ENCODE measurements at regions not wholly inside any gene's neighbourhood (a gene's known extent, or its start where the extent isn't known, plus 50 kb on each side); places are given as distances from the start of the nearest gene placed in this dataset.

GRCh38 chr11:104325093-104325492 lies 161.1 kb upstream of the PDGFD start:
- no peaks in the 10 kb centered on the region for H3K9me3 ChIP-seq (ENCODE audit: control insufficient read depth in 2 of 2, low read length in 2 of 2)
- no peak overlapping the region for H3K4me3 ChIP-seq (ENCODE audit: low read length in 2 of 2)
- no peak overlapping the region for H3K9ac ChIP-seq (ENCODE audit: low read length in 2 of 2)
- H3K27ac ChIP-seq (ENCODE audit: low read length) = no peak overlapping the region
- no peaks in the 10 kb centered on the region for H3K4me1 ChIP-seq (ENCODE audit: control insufficient read depth, insufficient read depth, low read length)
- no peaks in the 10 kb centered on the region for H3K27me3 ChIP-seq (ENCODE audit: control insufficient read depth in 1 of 2, insufficient read depth in 2 of 2, low read length in 2 of 2)
- H3K36me3 ChIP-seq (ENCODE audit: control insufficient read depth in 2 of 2, insufficient read depth in 2 of 2, low read length in 2 of 2) = no peaks in the 10 kb centered on the region

- H3K4me3 ChIP-seq (ENCODE audit: low read length in 2 of 2) = no peak overlapping the region
- no peak overlapping the region for H3K27ac ChIP-seq (ENCODE audit: low read length)
- H3K36me3 ChIP-seq (ENCODE audit: control insufficient read depth in 2 of 2, insufficient read depth in 2 of 2, low read length in 2 of 2) = no peaks in the 10 kb centered on the region
- no peak overlapping the region for H3K9ac ChIP-seq (ENCODE audit: low read length in 2 of 2)
- no peaks in the 10 kb centered on the region for H3K9me3 ChIP-seq (ENCODE audit: control insufficient read depth in 2 of 2, low read length in 2 of 2)
- H3K27me3 ChIP-seq (ENCODE audit: control insufficient read depth in 1 of 2, insufficient read depth in 2 of 2, low read length in 2 of 2) = no peaks in the 10 kb centered on the region
- H3K4me1 ChIP-seq (ENCODE audit: control insufficient read depth, insufficient read depth, low read length) = no peaks in the 10 kb centered on the region
Measured at GRCh38 chr11:104324276-104324675, 160.3 kb upstream of the PDGFD start.

GRCh38 chr11:104323841-104324240 lies 159.9 kb upstream of the PDGFD start:
- no peaks in the 10 kb centered on the region for H3K27me3 ChIP-seq (ENCODE audit: control insufficient read depth in 1 of 2, insufficient read depth in 2 of 2, low read length in 2 of 2)

GRCh38 chr11:104322696-104323095 lies 158.7 kb upstream of the PDGFD start:
- Histone ChIP-seq H3K9ac (ENCODE audit: low read length in 2 of 2) (no peak overlapping the region), H3K9me3 (ENCODE audit: control insufficient read depth in 2 of 2, low read length in 2 of 2) (no peaks in the 10 kb centered on the region), H3K27me3 (ENCODE audit: control insufficient read depth in 1 of 2, insufficient read depth in 2 of 2, low read length in 2 of 2) (no peaks in the 10 kb centered on the region), H3K4me1 (ENCODE audit: control insufficient read depth, insufficient read depth, low read length) (no peaks in the 10 kb centered on the region), H3K36me3 (ENCODE audit: control insufficient read depth in 2 of 2, insufficient read depth in 2 of 2, low read length in 2 of 2) (no peaks in the 10 kb centered on the region), H3K4me3 (ENCODE audit: low read length in 2 of 2) (no peak overlapping the region), H3K27ac (ENCODE audit: low read length) (no peak overlapping the region)

More at GRCh38 chr11:104323841-104324240, 159.9 kb upstream of the PDGFD start:
- H3K4me1 ChIP-seq (ENCODE audit: control insufficient read depth, insufficient read depth, low read length) = no peaks in the 10 kb centered on the region
- no peaks in the 10 kb centered on the region for H3K9me3 ChIP-seq (ENCODE audit: control insufficient read depth in 2 of 2, low read length in 2 of 2)
- no peak overlapping the region for H3K9ac ChIP-seq (ENCODE audit: low read length in 2 of 2)
- no peak overlapping the region for H3K4me3 ChIP-seq (ENCODE audit: low read length in 2 of 2)
- no peak overlapping the region for H3K27ac ChIP-seq (ENCODE audit: low read length)
- H3K36me3 ChIP-seq (ENCODE audit: control insufficient read depth in 2 of 2, insufficient read depth in 2 of 2, low read length in 2 of 2) = no peaks in the 10 kb centered on the region

GRCh38 chr11:104320956-104321355 lies 157.0 kb upstream of the PDGFD start:
- Histone ChIP-seq H3K27me3 (ENCODE audit: control insufficient read depth in 1 of 2, insufficient read depth in 2 of 2, low read length in 2 of 2) (no peaks in the 10 kb centered on the region), H3K4me1 (ENCODE audit: control insufficient read depth, insufficient read depth, low read length) (no peaks in the 10 kb centered on the region), H3K36me3 (ENCODE audit: control insufficient read depth in 2 of 2, insufficient read depth in 2 of 2, low read length in 2 of 2) (no peaks in the 10 kb centered on the region), H3K9ac (ENCODE audit: low read length in 2 of 2) (no peak overlapping the region), H3K4me3 (ENCODE audit: low read length in 2 of 2) (no peak overlapping the region), H3K27ac (ENCODE audit: low read length) (no peak overlapping the region), H3K9me3 (ENCODE audit: control insufficient read depth in 2 of 2, low read length in 2 of 2) (no peaks in the 10 kb centered on the region)

GRCh38 chr11:104320097-104320496 lies 156.2 kb upstream of the PDGFD start:
- no peaks in the 10 kb centered on the region for H3K9me3 ChIP-seq (ENCODE audit: control insufficient read depth in 2 of 2, low read length in 2 of 2)
- H3K9ac ChIP-seq (ENCODE audit: low read length in 2 of 2) = no peak overlapping the region
- H3K4me1 ChIP-seq (ENCODE audit: control insufficient read depth, insufficient read depth, low read length) = no peaks in the 10 kb centered on the region
- no peak overlapping the region for H3K27ac ChIP-seq (ENCODE audit: low read length)
- no peaks in the 10 kb centered on the region for H3K27me3 ChIP-seq (ENCODE audit: control insufficient read depth in 1 of 2, insufficient read depth in 2 of 2, low read length in 2 of 2)
- H3K4me3 ChIP-seq (ENCODE audit: low read length in 2 of 2) = no peak overlapping the region
- no peaks in the 10 kb centered on the region for H3K36me3 ChIP-seq (ENCODE audit: control insufficient read depth in 2 of 2, insufficient read depth in 2 of 2, low read length in 2 of 2)

- H3K4me1 ChIP-seq (ENCODE audit: control insufficient read depth, insufficient read depth, low read length) = no peaks in the 10 kb centered on the region
- no peaks in the 10 kb centered on the region for H3K9me3 ChIP-seq (ENCODE audit: control insufficient read depth in 2 of 2, low read length in 2 of 2)
- H3K9ac ChIP-seq (ENCODE audit: low read length in 2 of 2) = no peak overlapping the region
- H3K36me3 ChIP-seq (ENCODE audit: control insufficient read depth in 2 of 2, insufficient read depth in 2 of 2, low read length in 2 of 2) = no peaks in the 10 kb centered on the region
- no peak overlapping the region for H3K4me3 ChIP-seq (ENCODE audit: low read length in 2 of 2)
- H3K27me3 ChIP-seq (ENCODE audit: control insufficient read depth in 1 of 2, insufficient read depth in 2 of 2, low read length in 2 of 2) = no peaks in the 10 kb centered on the region
- no peak overlapping the region for H3K27ac ChIP-seq (ENCODE audit: low read length)
Measured at GRCh38 chr11:104319396-104319795, 155.4 kb upstream of the PDGFD start.

- H3K4me1 ChIP-seq (ENCODE audit: control insufficient read depth, insufficient read depth, low read length) = no peaks in the 10 kb centered on the region
- no peaks in the 10 kb centered on the region for H3K36me3 ChIP-seq (ENCODE audit: control insufficient read depth in 2 of 2, insufficient read depth in 2 of 2, low read length in 2 of 2)
- no peak overlapping the region for H3K27ac ChIP-seq (ENCODE audit: low read length)
- no peaks in the 10 kb centered on the region for H3K9me3 ChIP-seq (ENCODE audit: control insufficient read depth in 2 of 2, low read length in 2 of 2)
- H3K4me3 ChIP-seq (ENCODE audit: low read length in 2 of 2) = no peak overlapping the region
- no peaks in the 10 kb centered on the region for H3K27me3 ChIP-seq (ENCODE audit: control insufficient read depth in 1 of 2, insufficient read depth in 2 of 2, low read length in 2 of 2)
- H3K9ac ChIP-seq (ENCODE audit: low read length in 2 of 2) = no peak overlapping the region
Measured at GRCh38 chr11:104306862-104307474, 143.0 kb upstream of the PDGFD start.

GRCh38 chr11:104301776-104302175 lies 137.8 kb upstream of the PDGFD start:
- H3K4me3 ChIP-seq (ENCODE audit: low read length in 2 of 2) = no peak overlapping the region
- no peak overlapping the region for H3K9ac ChIP-seq (ENCODE audit: low read length in 2 of 2)
- H3K4me1 ChIP-seq (ENCODE audit: control insufficient read depth, insufficient read depth, low read length) = no peaks in the 10 kb centered on the region
- H3K27ac ChIP-seq (ENCODE audit: low read length) = no peak overlapping the region
- H3K27me3 ChIP-seq (ENCODE audit: control insufficient read depth in 1 of 2, insufficient read depth in 2 of 2, low read length in 2 of 2) = no peaks in the 10 kb centered on the region
- H3K36me3 ChIP-seq (ENCODE audit: control insufficient read depth in 2 of 2, insufficient read depth in 2 of 2, low read length in 2 of 2) = no peaks in the 10 kb centered on the region
- no peaks in the 10 kb centered on the region for H3K9me3 ChIP-seq (ENCODE audit: control insufficient read depth in 2 of 2, low read length in 2 of 2)

- no peak overlapping the region for H3K9ac ChIP-seq (ENCODE audit: low read length in 2 of 2)
- H3K4me1 ChIP-seq (ENCODE audit: control insufficient read depth, insufficient read depth, low read length) = no peaks in the 10 kb centered on the region
- H3K27me3 ChIP-seq (ENCODE audit: control insufficient read depth in 1 of 2, insufficient read depth in 2 of 2, low read length in 2 of 2) = no peaks in the 10 kb centered on the region
- no peak overlapping the region for H3K27ac ChIP-seq (ENCODE audit: low read length)
- H3K36me3 ChIP-seq (ENCODE audit: control insufficient read depth in 2 of 2, insufficient read depth in 2 of 2, low read length in 2 of 2) = no peaks in the 10 kb centered on the region
- peaks cover 0 to 5% of the 10 kb centered on the region in 2 donors for H3K9me3 ChIP-seq (ENCODE audit: control insufficient read depth in 2 of 2, low read length in 2 of 2)
- no peak overlapping the region for H3K4me3 ChIP-seq (ENCODE audit: low read length in 2 of 2)
Measured at GRCh38 chr11:104291646-104292045, 127.7 kb upstream of the PDGFD start.

GRCh38 chr11:104286129-104286528 lies 122.2 kb upstream of the PDGFD start:
- Histone ChIP-seq H3K4me3 (ENCODE audit: low read length in 2 of 2) (no peak overlapping the region), H3K9me3 (ENCODE audit: control insufficient read depth in 2 of 2, low read length in 2 of 2) (peaks cover 0 to 5% of the 10 kb centered on the region in 2 donors), H3K27me3 (ENCODE audit: control insufficient read depth in 1 of 2, insufficient read depth in 2 of 2, low read length in 2 of 2) (no peaks in the 10 kb centered on the region), H3K9ac (ENCODE audit: low read length in 2 of 2) (no peak overlapping the region), H3K4me1 (ENCODE audit: control insufficient read depth, insufficient read depth, low read length) (no peaks in the 10 kb centered on the region), H3K36me3 (ENCODE audit: control insufficient read depth in 2 of 2, insufficient read depth in 2 of 2, low read length in 2 of 2) (no peaks in the 10 kb centered on the region), H3K27ac (ENCODE audit: low read length) (no peak overlapping the region)
